HG02588 (cell line): ENCODE measurements at regions not wholly inside any gene's neighbourhood (a gene's known extent, or its start where the extent isn't known, plus 50 kb on each side); places are given as distances from the start of the nearest gene placed in this dataset.
"Not testable (repeated sequence)": the region's sequence is repeated elsewhere in the genome, so short reads cannot be mapped to it uniquely, and the experiment has no call there.

Experiments used
- ATAC-seq: cut with Tn5 transposase; IDR thresholded peaks from one replicate; pipeline ENCODE4 v1.9.1; 2021; ENCODE audit warnings: mild to moderate bottlenecking, moderate library complexity; ENCODE audit not compliant: unreplicated experiment

DNA sequence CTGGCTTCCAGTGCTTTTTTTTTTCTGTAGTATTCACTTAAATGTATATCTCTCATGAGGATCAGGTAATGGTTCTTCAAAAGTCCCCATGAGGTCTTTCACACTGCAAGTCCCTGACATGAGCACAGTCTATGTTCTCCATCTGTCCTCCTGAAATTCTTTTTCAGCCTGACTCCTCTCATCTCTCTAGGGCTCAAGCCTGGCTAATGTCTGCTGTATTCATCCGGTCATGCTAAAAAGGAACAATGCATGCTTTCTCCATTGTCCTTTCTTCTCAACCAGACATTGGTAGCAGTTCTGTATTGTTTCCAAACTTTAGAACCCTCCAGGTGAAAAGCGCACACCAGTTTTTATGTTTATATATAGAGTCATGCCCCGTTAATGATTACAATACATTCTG, 368.3 kb upstream of the OLFM3 start:
- ATAC-seq = no peak

DNA sequence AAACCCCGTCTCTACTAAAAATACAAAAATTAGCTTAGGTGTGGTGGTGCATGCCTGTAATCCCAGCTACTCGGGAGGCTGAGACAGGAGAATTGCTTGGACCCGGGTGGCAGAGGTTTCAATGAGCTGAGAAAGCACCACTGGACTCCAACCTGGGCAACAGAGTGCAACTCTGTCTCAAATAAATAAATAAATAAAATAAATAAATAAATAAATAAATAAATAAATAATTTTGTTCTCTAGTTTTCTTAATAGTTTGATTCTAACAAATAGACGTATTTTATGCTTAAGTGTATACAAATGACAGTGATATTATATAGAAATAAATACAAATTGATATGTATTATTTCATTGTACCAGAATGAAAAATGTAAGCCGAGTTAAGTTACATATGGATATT, 339.9 kb upstream of the OLFM3 start:
- ATAC-seq = no peak

DNA sequence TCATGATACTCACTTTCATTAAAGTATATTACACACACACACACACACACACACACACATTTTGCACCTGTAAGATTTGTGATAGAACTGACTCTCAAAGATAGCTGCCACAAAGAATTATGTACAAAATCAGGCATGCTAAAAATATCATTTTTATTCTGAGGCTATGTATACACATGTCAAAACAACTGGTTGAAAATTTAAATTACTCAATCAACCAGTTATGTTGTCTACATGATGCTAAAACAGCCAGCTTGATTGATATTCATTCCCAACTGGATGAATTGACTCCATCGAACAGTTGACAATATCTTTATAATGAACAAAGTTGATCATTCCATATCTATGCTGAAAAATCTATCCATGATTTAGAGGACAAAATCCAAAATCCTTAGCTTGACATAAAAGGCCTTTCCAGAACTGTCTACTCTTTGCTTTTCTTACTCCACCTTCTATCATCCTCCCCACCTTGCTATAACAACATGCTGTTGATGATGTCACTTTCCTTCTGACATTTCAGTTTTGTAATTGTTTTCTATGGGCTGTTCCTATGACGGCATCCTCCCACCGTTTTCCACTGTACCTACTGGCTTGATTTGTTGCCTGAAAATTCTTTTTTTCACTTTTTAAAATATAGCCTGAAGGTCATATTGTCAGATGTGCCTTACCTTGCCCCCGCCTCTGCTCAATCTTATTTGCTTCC, 321.5 kb upstream of the OLFM3 start:
- no peak for ATAC-seq

DNA sequence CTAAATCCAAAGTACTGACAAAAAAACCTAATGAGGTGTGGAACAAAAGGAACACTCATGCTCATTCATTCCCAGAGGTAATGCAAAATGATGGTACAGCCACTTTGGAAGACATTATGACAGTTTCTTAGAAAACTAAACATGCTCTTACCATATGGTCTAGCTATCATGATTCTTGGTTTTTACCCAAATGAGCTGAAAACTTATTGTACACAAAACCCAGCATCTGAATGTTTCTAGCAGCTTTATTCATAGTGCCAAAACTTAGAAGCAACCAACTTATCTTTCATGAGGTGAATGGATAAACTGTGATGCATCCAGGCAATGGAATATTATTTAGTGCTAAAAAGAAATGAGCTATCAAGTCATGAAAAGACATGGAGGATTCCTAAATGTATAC, 318.4 kb upstream of the OLFM3 start:
- no peak for ATAC-seq

DNA sequence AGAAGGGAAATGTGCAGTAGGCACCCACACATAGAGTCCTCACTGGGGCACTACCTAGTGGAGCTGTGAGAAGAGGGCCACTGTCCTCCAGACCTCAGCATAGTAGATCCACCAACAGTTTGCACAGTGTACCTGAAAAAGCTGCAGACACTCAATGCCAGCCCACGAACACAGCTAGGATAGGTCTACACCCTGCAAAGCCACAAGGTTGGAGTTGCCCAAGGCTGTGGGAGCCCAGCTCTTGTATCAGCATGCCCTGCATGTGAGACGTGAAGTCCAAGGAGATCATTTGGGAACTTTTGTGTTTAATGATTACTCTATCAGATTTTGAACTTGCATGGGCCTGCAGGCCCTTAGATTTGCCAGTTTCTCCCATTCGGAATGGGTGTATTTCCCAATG, 299.4 kb upstream of the OLFM3 start:
- no peak for ATAC-seq

DNA sequence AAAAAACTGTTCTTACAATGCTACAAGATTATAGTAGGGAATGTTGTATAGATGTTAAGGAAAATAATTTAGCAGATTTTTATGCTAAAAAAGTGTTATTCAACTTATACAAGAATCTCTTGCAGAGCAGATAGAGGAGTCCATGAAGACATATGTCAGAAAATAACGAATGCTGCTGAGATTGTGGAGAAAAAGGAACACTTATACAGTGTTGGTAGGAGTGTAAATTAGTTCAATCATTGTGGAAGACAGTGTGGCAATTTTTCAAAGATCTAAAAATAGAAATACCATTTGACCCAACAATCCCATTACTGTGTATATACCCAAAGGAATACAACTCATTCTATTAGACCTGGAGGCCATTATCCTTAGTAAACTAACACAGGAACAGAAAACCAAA, 286.2 kb upstream of the OLFM3 start:
- ATAC-seq = no peak

DNA sequence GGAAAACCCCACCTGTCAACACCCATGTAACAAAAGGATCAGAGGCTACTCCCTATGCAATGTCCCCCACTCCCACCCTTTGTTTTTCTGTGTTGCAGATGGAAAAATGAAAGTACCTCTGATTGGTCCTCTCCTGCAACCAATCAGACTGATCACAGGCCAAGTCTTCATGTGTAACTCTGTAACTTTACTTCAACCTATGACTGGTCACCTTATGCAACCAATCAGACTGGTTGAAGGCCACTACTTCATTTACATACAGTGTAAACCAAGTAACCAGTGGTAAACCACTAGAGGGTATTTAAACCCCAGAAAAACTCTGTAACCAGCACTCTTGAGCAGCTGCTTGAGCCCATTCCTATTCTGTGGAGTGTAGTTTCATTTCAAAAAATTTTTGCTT, 266.3 kb upstream of the OLFM3 start:
- no peak for ATAC-seq

DNA sequence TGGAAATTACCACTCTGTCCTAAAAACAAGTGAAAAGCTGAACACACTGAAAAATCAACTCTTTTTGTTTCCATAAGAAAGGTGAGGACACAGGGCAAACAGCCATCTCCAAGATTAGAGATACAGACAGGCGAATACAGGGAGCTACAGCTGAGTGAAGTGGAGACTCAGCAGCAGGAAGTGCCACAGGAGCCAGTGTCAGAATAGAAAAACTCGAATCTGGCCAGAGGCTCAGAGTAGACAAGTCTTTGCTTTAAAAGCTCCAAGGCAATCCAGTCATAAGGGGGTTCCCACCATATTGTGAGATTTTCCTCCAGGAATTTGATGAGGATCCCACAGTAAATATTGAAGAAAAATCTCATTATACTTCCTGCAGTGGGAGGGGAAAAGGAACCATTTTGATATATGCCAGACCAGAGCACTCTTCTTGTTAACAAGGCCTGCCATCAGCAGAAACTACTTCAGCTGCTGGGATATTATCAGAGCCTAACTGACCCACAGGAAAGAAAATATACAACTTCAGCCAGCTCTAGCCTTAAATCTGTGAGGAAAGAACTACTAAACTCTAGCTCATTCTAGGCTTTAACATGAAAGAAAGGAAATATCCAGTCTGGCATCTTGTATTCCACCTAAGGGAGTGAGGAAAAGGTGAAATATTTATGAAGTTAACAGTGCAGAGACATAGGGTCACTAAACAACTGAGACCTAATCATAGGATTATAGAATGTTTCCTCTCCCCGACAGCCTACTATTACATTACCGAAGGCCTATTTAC, 256.2 kb upstream of the OLFM3 start:
- no peak for ATAC-seq

DNA sequence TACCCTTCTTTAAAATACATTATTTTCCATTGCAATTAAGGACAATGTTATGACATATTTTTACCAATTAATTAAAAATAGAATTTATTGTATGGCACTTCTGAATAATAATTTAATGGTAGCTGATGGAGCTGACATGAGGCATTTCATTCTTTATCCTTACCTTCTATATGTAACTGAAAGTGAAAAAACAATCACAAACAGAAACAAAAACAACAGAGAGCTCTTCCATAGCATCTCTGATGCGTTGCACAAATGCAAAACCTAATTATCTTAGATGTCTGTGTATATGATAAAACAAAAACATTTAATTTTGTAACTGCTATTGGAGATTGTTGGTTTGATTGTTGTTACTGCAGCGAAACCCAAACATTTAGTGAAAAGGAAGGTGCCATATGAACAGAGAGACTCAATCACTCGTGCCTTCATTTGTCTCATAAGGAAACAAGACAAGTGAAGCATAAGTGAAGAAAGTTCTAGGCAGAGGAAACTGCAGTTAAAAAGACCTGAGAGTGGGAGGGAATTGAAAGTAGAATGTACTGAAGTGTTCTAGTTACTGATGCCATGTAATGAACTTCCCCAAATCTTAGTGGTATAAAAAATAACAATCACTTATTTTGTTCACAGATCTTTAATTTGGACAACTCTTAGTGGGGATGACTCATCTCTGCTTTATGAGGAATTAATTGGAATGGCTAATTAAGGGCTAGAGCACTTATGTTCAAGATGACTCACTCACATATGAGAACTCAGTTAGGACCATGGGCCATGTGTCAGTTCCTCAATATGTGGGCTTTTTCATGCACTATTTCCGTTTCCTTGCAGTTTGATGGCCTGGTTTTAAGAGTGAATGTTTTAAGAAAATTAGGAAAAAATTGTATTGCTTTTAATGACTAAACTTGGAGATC, 245.0 kb upstream of the OLFM3 start:
- ATAC-seq = peak; percentile 46

DNA sequence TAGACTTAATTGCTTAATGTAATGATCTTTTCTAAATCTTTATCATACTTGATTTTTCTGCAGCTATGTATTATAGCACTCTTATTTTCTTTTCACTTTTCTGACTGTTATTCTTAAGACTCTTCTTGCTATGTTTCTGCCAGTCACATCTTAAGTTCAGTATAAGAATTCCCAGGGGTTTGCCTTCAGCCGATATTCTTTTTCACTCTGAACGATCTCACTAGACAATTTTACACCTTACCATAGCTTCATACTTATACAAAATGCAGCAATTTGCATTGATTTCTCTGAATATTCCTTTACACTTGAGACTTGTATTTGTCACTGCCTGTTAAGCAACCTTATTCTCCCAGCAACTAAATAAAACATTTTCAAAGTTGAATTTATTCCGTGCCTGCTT, 242.5 kb upstream of the OLFM3 start:
- no peak for ATAC-seq

DNA sequence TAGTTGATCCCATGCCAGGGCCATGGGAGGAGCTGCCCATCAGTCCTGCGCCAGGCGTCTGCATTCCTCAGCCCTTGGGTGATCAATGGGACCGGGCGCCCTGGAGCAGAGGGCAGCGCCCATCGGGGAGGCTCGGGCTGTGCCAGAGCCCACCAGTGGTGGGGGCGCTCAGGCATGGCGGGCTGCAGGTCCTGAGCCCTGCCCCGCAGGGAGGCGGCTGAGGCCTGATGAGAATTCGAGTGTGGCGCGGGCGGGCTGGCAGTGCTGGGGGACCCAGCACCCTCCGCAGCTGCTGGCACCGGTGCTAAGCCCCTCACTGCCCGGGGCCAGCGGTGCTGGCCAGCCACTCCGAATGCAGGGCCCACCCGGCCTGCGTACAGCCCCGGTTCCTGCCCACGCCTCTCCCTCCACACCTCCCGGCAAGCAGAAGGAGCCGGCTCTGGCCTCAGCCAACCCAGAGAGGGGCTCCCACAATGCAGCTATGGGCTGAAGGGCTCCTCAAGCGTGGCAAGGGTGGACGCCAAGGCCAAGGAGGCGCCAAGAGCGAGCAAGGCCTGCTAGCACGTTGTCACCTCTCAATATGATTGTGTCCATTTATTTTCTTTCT, 238.1 kb upstream of the OLFM3 start:
- ATAC-seq = no peak

DNA sequence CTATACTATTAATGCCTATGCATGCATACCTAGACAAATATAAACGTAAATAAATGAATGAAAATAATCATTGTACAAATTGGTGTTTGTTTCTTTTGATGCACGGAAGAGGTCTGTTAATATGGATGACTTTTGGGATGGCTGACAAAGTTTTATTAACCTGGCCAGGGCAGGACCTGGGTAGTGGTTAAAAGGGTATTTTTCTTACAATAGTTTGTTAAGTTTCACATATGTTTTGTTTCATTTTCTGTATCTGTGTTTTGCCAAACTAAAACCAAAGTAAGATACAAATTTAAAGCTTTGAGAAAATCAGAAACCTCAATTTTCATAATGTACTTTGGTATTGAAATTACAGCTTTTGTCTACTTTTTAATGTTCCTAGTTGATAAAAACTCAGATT, 222.7 kb upstream of the OLFM3 start:
- peak; percentile 65 for ATAC-seq

DNA sequence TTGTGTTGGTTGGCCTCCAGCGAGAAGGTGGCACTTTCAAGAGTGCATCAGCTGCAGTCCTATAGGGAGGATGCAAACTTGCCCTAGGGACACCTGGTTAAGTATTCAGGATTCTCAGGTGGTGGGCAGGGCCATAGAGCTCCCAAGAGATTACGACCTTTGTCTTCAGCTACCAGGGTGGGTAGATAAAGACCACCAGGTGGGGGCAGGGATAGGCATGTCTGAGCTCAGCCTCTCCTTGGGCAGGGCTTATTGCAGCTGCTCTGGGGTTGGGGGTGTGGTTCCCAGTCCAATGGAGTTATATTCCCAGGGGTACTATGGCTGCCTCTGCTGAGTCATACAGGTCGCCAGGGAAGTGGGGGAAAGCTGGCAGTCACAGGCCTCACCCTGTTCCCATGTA, 214.2 kb upstream of the OLFM3 start:
- ATAC-seq = not testable (repeated sequence)

DNA sequence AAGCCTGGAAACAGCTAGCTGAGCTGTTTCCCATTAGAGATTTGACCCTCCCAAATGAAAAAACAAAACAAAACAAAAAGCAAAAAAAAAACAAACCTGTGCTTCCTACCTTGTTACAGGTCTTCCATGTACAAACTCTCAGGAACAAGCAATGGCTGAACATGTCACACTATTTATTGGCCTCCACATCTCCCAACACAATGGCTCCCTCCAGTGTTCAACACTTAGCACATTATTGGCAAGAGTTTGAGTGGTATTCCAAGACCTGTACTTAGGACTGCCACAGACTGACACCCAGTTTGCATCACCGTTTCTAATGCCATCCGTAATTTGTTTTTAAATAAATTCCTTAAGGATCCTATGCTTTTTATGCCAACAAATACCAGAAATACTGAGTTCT, 195.0 kb upstream of the OLFM3 start:
- ATAC-seq = no peak

DNA sequence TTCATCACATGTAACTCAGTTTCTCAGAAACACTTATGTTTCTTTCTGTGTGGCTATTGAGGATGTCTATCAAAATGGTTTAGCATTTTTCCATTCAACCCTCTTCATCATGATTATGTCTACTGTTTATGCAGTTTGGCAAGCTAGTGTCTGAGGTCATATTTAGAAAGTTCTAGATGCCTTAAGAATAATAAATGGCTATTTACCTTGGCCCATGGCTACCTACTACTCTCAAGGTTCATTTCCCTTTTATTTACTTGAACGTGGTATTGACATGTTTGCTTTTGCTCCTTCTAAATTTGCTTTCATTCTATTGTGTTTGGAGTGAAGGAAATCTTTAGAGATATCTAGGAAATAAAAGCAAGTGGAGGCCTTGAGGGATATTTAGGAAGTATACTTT, 193.7 kb upstream of the OLFM3 start:
- no peak for ATAC-seq

DNA sequence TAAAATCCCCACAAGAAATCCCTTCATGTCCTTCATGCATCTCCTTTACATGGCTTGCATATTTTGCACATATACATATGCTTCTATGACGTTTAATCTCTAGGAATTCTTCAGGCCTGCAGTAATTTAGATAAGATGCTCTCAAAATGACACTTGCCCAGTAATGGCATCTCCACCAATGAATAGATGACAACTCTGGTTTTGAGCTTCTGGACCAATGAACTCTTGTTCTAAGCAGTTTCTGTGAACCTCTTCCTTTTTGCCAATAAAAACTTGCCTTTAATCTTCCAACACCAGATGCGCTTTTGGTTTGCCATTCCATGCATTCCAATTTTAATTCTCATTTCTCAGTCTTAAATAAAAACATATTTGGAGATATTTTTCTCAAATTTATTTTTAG, 189.8 kb upstream of the OLFM3 start:
- ATAC-seq = no peak

DNA sequence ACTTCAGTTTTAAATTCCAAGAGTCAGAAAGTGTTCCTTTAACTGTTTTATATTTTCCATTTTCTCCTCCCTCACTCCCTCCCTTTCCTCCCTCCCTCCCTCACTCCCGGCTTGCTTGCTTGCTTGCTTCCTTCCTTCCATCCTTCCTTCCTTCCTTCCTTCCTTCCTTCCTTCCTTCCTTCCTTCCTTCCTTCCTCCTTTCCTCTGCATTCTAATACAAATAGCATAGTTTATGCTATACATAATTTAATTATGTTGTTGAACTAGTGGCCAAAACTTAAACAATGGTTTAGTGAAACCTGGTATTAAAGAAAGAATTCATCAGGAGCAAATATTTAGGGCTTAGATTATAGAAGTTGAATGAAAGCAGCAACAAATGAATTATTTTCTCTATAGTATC, 188.5 kb upstream of the OLFM3 start:
- ATAC-seq = no peak

DNA sequence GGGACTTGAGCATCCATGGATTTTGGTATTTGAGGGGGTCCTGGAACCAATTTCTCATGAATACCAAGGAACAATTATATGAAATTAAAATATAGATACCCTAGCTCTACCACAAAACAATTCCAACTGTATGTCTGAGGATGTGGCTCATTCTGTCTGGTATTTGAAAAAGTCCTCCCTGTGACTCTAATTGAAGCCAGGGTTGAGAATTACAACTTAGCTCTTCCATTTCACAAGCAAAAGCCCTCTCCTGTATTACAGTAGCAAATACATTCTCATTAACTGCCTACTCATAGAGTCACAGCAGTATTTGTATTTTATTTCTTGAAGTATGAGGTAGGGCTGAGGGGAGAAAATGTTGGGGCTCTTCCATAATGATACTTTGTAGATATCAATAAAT, 187.8 kb upstream of the OLFM3 start:
- no peak for ATAC-seq

DNA sequence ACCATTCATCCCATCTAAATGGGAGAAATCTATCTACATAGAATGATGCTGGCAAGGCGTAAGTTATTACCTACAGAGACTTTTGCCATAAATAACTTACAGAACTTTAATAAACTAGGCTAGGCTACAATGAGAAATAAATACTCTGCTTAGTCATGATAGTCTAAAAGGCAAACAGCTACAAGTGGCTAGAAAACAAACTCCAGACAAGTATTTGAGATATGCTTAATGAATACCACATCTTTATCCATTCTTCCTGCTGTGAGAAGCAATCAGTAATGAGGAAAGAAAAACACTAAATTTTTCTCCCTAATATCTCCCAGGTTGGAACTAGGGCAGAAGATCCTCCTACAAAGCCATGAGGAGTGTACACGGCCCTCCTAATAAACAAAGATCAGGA, 187.0 kb upstream of the OLFM3 start:
- ATAC-seq = no peak

DNA sequence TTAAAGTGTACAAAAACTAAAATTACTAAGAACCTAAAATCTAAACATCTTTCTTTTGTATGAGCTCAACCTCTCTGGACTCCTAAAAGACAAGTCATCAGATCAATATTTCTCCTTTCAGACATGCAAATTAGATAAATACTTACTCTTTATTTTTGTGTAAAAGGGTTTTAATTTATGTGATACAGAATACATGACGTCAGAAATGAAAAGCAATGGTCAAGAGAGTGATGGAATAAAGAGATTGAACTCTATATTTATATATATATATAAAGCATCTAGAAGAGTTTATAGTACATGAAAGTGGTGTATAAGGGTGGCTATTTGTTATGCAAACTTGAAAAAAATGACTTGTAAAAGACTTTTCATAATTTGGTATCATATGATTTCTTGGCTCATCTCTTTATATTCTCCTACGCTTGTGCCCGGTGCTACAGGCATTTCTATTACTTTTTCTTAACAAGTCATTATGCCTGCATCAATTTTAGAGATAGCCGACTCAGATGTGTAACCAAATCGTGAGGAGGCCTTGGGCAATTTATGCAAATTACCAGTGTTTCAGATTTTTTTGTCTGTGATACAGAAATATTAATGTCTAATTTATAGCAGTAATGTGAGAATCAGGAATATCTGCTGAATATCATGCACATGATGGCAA, 186.0 kb upstream of the OLFM3 start:
- no peak for ATAC-seq

DNA sequence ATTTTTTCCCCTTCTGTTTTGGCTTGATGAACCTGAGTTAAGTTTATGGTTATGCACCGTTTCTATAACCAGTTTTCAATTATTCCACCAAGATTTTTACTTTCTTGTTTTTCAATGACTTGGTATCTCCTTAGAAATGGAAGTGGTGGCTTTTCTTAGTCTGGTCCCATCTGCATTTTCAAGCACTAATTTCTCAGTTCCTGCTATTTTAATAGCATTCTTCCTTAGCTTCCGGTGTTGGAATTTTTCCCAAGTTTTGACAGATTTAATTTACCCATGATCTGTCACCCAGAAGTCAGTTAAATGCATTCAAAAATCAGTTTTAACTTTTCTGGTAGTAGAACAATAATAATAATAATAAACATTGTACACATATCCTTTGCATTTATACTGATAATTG, 184.6 kb upstream of the OLFM3 start:
- no peak for ATAC-seq
